HG02884 (cell line): ENCODE measurements at regions not wholly inside any gene's neighbourhood (a gene's known extent, or its start where the extent isn't known, plus 50 kb on each side); places are given as distances from the start of the nearest gene placed in this dataset.
"Not testable (repeated sequence)": the region's sequence is repeated elsewhere in the genome, so short reads cannot be mapped to it uniquely, and the experiment has no call there.

ENCODE experiments used
- ATAC-seq: cut with Tn5 transposase; IDR thresholded peaks from one replicate; pipeline ENCODE4 v1.9.1; 2021; ENCODE audit warnings: mild to moderate bottlenecking, moderate library complexity; ENCODE audit not compliant: unreplicated experiment

- no peak for ATAC-seq
These were observed 406.1 kb downstream of the RPS6KC1 start for GRCh38 chr1:213457186-213457585.

DNA sequence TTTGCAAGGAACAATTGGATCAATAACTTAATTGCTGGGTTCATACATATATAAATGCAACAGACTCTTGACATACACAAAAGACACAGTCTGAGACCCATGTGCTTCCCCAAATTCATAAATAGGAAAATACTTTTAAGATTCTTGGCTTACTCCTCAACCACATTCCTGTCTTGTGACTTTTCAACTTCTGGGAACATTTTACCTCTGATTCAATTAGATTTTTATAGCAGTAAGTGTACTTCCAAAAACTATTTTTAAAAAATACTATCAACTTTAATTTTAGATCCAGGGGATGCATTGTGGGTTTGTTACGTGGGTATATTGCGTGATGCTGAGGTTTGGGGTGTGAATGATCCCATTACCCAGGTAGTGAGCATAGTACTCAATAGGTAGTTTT lies 406.7 kb downstream of the RPS6KC1 start:
- ATAC-seq: no peak

DNA sequence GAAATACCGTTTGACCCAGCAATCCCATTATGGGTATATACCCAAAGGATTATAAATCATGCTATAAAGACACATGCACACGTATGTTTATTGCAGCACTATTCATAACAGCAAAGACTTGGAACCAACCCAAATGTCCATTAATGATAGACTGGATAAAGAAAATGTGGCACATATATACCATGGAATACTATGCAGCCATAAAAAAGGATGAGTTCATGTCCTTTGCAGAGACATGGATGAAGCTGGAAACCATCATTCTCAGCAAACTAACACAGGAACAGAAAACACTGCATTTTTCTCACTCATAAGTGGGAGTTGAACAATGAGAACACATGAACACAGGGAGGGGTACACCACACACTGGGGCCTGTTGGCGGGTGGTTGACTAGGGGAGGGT lies 411.3 kb downstream of the RPS6KC1 start:
- not testable (repeated sequence) for ATAC-seq

GRCh38 chr1:213464786-213465460 lies 413.9 kb downstream of the RPS6KC1 start:
- ATAC-seq: no peak

DNA sequence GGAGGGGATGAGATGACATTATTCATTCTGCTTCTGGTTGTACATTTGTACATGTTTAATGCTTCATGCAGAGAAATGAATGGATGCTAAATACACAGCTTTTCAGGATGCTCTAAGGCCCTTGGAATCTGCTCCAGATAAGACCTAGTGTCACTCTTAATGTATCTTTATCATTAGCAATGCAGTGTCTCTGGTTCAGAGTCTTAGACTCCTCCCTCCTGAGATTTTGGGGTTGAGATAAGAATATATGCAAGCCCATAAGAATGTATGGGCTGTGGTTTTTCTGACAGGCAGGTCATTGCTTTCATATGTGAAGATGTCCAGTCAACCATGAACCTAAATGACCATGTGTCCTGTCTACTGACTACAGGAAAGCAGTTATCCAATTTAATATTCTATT lies 415.5 kb downstream of the RPS6KC1 start:
- ATAC-seq: no peak

DNA sequence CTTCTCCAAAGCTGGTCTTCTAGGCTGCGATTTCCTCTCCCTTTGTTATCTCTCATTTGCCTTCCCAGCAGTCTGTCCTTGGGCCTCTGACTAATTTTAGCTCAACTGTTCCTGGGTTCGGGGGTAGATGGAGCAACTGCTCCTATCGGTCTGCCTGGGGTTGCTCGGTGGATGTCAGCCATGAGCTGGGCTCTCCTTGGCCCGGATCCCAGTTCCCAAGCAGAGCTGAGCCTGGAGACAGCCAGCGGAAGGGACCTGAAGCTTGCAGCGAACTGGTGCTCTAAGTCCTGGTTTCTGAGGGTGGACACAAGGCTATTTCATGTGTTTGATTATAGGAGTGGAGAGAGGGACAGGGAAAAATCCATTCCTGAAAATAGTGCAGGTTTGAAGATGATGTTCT lies 423.0 kb downstream of the RPS6KC1 start:
- ATAC-seq: no peak

- no peak for ATAC-seq
These were observed 430.4 kb downstream of the RPS6KC1 start for GRCh38 chr1:213481395-213481794.

DNA sequence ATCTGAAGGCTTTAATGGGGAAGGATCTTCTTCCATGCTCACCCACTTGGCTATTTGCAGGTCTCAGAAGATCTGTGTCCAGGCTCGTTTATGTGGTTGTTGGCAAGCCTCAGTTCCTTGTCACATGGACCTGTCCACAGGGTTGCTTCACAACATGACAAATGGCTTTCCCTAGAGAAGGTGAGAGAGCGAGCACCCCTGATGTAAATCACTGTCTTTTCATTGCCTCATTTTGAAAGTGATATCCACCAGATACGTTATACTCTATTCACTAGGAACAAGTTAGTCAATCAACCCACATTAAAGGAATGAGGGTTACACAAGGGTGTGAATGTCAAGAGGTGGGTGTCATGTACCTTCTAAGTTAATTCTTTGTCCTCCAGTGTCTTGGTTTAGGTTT lies 433.3 kb downstream of the RPS6KC1 start:
- no peak for ATAC-seq

- ATAC-seq: no peak
These were observed 433.7 kb downstream of the RPS6KC1 start for GRCh38 chr1:213484758-213485157.

- ATAC-seq: no peak
These were observed 435.4 kb downstream of the RPS6KC1 start for GRCh38 chr1:213486488-213486887.

- ATAC-seq: no peak
These were observed 440.4 kb downstream of the RPS6KC1 start for GRCh38 chr1:213491468-213491867.

DNA sequence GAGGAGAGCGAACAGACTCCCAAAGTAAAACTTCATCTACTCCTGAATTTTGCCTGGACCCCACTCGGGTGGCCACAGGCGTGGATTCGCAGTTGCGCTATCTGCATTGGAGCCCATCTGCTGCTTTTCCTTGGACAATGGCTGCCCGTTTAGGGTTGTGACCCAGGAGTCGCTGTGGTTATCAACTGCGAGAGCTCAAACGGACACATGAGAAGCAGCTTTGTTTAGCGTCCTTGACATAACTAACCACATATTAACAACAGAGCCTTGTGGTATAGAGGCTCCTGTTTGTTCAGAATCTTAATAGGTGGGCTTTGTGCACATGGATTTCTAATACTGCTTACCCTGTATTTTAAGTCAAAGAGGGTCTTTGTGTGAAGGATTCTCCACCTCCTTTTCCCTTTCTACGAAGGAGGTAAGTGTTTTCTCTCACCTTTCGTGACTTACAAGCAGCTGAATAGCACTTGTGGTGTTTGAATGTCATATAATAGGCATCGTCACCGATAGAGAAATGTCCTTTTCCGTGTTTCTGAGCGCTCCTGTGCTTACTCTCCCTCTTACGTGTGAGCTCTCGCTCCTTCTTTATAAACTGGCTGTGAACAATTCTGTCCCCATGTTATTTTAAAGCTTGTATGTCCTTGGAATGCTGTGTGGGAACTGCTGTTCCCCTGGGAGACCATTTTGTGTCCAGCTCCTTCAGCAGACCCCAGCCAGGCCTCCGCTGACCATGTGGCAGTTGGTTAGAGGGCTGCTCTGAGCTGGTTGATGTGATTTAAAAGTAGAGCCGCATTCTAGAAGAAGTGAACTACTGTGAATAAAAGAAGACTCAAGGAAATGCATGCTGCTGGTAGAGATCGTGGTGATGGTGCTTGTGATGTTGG lies 441.4 kb downstream of the RPS6KC1 start:
- ATAC-seq: no peak

GRCh38 chr1:213499444-213499843 lies 448.4 kb downstream of the RPS6KC1 start:
- ATAC-seq: no peak

DNA sequence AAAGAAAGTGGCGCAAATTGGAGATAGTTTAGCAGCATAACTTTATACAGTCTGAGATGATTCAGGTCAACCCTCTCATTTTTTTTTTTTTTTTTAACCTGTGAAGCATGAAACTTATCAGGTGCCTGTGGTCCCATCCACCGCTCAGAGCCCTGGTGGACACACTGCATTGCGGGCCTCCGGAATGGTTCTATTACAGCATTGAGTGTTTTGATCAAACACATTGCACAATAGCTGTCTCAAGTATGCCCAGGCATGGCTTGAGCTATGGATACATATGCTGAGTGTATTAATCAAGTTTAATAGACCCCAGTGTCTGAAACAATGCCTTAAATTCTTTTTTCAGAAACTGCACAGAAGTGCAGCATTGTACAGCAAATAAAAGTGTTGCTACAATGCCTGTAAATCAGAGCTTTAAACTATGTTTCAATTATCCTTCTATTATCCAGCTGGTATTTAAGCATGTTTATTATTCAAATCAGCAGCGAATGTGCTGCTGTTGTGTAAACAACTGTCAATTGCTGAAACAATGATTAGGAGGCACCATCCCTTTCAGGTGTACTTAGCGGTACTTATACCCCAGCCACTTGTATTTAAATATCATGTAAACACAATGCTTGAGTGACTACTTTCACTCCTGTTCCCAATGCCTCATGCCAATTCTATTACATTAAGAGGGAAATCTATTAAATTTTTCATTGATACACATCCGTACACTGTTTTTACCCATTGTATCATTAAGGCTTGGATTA lies 456.6 kb downstream of the RPS6KC1 start:
- no peak for ATAC-seq

DNA sequence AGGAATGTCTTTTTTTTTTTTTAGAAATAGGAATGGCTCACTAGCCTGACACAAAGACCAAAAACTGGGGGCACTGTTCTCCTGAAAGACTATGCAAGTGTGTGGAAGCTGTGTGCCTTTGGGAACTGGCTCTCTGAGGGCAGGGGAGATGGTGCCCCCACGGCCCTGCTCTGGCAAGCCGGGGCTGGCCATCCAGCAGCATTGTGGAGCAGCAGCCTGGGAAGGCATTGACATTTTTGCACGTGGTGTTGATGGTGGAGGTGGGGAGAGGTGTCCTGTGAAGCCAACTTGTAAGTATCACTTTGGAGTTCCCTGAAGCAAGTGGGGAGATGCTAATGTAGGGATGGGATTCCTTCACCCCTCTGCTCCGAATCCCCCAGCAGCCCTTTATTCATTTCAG lies 460.1 kb downstream of the RPS6KC1 start:
- ATAC-seq: no peak

DNA sequence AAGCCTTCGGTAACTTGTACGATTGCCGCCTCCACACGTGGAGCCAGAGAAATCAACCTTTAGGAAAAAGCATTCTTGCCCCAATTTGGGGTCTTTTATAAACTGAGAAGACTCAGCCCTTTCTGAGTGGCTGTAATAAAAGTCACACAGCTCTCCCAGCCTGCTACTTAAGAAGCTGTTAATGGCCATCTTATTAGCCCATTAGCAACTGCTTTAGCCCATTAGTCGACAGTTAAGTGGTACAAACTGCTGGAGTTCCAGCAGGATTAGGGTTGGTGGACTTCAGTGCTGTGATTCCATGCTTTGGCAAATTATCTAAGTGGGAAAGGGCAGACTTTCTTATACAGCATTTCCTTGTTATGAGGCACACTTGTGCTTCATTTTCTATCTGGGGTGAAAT lies 461.3 kb downstream of the RPS6KC1 start:
- no peak for ATAC-seq

GRCh38 chr1:213513006-213513405 lies 462.0 kb downstream of the RPS6KC1 start:
- ATAC-seq: no peak

DNA sequence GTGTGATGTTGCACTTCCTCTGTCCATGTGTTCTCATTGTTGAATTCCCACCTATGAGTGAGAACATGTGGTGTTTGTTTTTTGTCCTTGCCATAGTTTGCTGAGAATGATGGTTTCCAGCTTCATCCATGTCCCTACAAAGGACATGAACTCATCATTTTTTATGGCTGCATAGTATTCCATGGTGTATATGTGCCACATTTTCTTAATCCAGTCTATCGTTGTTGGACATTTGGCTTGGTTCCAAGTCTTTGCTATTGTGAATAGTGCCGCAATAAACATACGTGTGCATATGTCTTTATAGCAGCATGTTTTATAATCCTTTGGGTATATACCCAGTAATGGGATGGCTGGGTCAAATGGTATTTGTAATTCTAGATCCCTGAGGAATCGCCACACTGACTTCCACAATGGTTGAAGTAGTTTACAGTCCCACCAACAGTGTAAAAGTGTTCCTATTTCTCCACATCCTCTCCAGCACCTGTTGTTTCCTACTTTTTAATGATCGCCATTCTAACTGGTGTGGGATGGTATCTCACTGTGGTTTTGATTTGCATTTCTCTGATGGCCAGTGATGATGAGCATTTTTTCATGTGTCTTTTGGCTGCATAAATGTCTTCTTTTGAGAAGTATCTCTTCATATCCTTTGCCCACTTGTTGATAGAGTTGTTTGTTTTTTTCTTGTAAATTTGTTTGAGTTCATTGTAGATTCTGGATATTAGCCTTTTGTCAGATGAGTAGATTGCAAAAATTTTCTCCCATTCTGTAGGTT lies 463.6 kb downstream of the RPS6KC1 start:
- not testable (repeated sequence) for ATAC-seq

DNA sequence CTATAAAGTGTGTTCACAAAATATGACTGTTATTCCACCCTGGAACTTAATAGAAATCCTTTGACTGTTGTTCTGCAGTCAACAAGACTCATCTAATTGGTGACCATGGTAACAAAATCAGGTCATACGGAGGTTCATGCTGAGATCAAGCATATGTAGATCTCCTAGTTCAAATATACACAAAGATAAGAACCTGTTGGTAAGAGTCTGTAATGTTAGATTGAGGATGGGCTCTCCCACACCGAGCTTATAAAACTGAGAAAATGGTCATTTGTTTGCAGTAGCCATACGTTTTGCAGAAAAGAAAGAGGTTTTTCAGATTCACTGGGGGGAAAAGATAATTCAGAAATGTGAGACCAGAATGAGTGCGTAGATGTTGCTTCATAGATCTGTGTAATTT lies 468.1 kb downstream of the RPS6KC1 start:
- ATAC-seq: no peak

DNA sequence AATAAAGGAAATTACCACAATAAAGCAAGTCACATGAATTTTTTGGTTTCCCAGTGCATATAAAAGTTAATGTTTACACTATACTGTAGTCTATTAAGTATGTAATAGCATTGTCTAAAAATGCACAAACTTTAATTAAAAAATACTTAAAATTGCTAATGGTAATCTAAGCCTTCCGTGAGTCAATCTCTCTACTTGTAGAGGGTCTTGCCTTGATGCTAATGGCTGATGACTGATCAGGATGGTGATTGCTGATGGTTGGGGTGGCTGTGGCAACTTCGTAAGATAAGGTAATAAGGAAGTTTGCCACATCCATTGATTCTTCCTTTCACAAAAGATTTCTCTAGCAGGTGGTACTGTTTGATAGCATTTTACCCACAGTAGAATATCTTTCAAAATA lies 466.6 kb upstream of the PROX1 start:
- no peak for ATAC-seq
